NCI-H69 (cell line): ENCODE measurements at regions not wholly inside any gene's neighbourhood (a gene's known extent, or its start where the extent isn't known, plus 50 kb on each side); places are given as distances from the start of the nearest gene placed in this dataset.

ENCODE experiments used
- DNase-seq: peaks from one replicate; lab custom pipeline; 2025; lab: John Stamatoyannopoulos, UW

DNA sequence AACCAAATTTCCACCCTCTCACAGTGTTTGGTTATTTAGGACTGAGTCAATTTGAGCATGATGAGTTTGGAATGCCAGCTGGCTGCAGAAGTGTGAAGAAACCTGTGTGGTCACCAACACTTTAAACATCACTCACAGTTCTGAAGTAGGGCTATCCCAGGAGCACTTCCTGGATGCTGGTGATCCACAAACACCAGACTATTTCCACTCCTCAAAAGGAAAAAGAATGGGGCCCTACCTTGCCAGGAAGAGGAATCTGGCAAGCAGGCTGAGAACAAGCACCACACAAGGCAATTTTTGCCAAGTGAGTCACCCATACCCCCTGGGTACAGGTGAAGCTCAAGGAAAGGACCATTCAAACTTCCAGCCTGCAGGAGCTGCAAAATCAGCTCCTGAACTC, 294.2 kb upstream of the PTGER4 start:
- no peak for DNase-seq

DNA sequence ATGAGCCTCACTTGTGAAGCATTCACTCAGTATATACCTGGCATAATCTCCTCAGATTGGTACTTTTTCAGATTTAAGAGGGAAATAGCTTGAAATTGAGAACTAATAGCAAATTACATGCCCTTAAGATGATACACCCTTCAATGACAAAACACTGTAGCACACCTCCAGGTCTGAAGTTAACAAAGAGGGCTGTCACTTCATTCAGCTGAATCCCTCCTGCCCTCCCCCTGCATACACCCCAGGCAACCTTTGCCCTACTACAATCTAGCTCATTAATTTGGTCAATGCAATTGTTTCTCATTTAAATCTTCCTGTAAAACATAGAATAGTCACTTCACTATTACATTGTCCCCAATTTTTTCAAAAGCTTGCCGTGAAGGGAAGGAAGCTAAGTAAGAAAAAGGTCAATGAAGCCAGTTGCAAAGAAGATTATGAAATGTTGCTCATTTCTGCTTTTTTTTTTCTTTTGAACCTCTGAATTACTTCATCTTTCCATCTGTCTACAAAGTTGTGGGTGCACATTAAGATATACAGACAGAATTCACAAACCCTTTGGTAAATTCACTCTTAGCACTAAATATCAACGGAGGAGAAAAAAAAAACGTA, 294.8 kb upstream of the PTGER4 start:
- DNase-seq: no peak

DNA sequence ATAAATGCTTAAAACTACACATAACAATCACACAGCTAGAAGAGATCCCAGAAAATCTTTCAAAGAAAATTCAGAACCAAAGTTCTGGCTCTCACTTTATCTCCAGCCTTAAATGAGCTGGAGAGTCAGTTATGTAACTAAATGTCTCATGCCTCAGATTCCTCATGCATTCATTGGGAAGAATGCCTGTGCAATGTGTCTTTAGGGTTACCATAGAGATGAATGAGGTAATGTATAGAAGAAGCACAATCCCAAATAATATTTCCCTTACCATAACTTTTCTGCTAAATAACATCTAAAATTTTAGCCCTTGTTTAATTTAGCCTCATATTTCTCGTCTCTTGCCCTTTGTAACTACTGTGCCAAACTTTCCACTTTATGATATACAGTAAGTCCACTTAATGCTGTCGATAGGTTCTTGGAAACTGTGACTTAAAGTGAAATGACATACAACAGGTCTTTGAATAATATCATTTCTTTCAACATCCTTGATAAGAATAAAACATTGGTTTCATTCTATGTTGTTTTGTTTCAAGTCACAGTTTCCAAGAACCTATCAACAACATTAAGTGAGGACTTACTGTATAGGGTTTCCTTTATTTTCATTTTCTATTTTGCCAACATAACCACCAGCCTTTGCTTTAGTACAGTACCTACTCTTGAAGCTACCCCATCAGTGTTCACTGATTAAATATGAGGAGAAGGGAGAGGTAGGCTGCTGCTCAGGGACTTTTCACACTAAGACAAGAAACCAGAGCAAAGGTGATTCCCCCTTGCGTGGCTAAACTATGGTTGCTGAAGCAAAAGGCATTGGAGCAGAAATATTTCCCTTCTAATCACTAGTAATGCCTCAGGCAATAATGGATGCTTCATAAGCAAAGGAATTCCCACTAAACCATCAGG, 295.7 kb upstream of the PTGER4 start:
- no peak for DNase-seq

DNA sequence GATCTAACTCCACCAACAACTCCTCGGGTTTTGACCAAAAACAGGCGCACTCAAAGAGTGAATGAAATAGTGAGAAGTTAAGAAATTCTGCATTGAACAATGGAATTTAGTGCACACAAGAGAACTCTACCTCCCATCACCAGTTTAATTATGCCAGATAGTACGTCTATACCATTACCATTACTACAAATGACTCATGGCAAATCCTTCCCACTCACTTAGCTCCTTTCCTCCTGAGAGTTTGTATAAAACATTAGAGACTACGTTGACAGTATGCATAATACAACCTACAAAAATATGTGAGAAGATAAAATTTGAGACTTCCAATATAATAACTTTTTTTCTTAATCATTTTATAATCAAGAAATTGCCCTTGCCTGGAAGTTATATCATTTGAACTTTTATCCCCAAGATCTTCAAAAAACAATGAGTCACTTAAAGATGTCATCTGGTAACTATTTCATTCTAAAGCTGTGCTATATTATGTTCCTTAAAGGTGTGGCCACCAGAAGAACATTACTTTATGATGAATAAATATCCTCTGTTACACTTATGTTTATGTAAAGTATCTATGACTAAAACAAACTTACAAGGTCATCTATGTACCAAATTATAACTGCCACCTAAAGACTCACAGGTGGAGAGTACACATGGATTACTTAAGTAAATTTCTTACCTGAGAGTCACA, 297.9 kb upstream of the PTGER4 start:
- DNase-seq: no peak

DNA sequence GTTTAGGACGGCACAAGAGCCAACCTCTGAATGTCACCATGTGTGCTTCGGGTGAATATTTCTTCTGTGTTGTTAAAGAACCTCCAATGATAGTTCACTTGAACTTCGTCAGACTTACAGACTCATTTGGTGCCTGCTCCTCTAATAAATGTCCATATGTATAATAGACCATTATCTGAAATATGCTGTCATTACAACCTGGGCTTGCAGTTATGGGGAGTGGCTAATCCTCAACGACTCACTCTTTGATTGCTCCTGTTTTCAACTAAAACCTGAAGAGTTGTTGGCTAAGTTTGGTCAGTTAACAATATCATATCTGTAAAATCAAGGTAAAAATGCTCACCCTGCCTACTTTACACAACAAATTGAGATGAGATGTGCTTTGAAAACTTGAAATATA, 298.7 kb upstream of the PTGER4 start:
- no peak for DNase-seq

DNA sequence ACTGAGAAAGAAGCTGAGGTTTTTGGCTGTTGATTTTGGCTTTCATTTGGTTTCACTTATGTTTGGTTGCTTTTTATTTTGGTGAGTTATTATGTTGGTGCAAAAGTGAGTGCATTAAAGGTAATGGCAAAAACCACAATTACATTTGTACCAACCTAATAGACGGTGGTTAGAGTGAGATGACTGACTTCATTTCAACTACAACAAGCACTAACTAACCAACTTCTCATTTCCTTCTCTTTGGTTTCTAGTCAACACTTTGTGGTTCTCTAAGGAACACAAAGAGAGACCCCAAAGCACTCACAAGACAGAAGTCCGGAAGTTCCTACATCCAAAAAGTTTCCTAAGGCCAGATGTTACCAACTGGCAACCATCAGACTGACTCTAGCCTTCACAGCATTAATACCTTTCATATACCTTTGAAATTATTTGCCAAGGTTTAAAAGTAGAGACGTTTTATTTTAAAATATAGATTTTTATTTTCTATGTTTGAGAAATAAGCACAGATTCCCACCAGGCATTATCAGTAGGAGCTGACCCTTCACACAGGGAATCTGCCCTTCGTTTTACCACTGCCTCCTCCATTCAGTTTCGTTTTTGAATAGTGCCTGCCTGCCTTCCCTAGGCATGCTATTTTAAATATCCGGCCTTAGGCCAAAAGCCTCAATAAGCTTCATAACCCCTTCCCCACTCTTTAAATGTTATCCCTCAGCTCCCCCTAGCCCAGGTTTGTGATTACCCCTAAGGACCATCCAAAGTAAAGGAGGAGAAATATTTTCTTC, 301.1 kb upstream of the PTGER4 start:
- no peak for DNase-seq

DNA sequence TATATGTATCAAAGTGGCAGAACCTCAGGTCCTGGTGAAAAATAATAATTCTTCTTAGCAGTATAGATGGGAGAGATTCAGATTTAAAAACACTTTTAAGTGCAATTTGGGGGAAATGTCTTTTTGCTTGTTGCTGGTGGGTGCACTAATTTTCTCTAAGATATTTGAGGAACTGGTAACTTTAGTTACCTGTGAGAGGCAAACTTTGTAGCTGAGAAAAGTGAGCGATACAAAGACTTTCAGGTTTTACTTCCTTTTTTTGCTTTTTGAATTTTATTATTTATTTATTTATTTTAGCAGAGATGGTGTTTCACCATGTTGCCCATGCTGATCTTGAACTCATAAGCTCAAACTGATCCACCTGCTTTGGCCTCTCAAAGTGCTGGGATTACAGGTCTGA, 303.1 kb upstream of the PTGER4 start:
- DNase-seq: no peak

DNA sequence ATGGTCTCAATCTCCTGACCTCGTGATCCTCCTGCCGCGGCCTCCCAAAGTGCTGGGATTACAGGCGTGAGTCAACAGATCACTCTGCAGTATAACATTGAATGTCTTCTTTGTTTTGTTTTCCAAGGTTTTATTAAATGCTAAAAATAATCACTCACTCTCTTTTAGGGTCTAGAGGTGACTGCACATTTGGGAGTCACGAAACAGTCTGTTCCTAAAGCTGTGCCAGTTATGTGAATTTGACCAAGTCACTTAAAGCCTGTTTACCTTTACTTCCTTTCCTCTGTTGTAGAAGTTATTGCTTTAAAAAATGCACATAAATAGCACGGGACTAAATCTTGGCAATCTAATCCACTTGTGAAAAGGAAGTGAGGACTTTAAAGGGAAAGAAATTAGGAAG, 304.9 kb upstream of the PTGER4 start:
- DNase-seq: no peak

DNA sequence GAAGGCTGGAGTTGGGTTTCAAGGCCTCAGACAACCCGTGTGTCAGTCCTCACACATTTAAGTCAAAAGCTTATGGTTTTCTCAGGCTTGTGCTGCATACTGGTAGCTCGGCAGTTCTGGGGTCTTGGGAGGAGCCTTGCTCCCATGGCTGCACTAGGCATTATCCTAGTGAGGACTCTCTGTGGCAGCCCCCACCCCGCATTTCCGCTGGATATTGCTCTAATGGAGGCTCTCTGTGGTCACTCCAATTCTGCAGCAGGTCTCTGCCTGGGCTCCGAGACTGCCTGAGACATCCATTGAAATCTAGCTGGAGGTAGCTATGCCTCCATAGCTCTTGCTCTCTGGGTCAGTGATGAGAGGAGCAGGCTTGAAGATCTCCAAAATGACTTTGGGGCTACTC, 311.5 kb upstream of the PTGER4 start:
- no peak for DNase-seq

DNA sequence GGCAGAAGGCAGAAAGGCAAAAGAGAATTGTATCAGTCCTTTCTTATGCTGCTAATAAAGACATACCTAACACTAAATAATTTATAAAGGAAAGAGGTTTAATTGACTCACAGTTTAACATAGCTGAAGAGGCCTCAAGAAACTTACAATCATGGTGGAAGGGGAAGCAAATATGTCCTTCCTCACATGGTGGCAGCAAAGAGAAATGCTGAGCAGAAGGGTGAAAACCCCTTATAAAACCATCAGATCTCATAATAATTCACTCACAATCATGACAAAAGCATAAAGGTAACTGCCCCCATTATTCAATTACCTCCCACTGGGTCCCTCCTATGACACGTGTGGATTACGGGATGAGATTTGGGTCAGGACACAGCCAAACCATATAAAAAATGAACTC, 312.5 kb upstream of the PTGER4 start:
- DNase-seq: no peak

DNA sequence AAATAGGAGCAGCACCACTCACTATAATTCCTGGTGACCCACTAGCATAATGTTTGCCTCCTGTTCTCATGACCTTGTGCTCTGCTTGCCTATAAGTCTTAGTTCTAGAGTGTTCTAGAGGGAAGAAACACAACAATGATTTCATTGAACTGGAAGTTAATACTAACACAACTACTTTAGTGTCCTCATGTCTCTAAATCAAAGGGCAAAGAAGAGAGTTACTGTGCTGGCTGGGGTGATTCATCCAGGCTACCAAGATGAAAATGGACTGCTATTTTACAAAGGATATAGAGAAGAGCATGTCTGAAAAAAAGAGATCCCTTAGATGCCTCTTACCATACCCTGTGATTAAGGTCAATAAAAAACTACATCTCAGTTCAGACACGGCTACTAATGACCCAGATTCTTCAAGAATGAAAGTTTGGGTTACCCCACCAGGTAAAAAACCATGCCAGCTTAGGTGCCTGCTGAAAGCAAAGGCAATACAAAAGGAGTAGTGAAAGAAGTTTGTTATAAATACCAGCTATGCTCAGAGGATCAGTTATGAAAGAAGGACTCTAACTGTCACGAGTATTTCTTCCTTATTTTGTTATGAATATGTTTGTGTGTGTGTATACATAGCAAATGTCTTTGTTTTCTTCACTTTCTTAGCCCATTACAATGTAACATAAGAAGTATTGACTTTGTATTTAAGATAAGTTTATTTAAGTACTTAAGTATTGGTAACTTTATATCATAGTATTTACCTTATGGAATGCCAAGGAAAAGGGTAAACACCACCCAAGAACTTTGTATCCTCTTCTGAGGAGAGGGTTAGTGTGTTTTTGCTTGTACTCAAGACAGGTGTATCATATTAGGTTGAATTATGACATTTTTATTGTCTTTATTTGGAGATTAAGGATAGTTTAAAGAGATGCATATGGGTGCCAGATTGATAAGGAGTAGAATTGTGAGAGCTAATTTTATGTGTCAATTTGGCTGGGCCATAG, 314.1 kb upstream of the PTGER4 start:
- no peak for DNase-seq

DNA sequence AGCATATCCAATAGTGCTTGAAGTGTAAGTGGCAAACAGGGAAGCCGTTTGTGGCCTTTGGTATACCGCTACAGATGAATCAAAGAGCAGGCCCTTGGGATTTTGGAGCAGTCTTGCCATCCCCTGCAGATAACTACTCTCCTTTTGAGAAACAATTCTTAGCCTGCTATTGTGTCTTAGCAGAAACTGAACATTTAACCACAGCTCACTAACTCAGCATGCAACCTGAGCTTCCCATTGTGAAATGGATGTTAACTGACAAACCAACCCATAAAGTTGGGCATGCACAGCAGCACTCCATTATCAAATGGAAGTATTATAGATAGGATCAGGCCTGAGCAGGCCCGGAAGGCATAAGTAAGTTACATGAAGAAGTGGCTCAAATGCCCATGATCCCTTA, 315.3 kb upstream of the PTGER4 start:
- no peak for DNase-seq

DNA sequence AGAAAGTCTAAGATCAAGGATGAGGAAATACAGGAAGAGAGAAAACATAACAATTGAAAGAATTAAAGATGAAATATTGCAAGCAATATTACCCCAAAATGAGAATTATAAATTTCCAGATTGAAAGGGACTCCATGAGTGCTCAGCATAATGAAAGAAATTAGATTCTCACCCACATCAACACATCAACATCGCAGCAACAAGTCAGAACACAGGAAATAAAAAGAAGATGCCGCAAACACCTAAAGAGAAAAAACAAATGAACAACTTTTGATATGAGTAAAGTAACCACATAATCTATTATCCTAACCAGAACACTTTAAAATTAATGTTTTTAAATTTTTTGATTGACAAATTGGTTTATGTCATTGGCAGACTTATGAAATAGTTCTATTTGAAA, 318.3 kb upstream of the PTGER4 start:
- DNase-seq: no peak

DNA sequence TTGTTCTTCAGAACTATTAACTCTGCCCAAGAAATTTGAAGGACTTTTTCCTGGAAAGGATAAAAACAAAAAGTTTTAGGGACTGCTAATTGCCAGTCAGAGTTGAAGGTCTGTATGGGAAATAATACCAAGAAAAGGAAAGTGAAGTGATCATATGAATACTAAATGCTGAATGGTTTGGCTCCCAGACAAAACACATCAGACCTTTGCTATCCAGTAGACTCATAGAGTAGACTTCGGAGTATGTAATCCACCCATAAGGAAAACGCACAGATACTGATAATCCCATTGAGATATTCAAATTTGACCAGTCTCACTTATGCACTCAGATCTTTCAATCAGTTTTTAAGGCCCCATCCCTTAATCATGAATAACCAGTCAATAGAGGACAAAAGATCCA, 319.0 kb upstream of the PTGER4 start:
- DNase-seq: no peak

DNA sequence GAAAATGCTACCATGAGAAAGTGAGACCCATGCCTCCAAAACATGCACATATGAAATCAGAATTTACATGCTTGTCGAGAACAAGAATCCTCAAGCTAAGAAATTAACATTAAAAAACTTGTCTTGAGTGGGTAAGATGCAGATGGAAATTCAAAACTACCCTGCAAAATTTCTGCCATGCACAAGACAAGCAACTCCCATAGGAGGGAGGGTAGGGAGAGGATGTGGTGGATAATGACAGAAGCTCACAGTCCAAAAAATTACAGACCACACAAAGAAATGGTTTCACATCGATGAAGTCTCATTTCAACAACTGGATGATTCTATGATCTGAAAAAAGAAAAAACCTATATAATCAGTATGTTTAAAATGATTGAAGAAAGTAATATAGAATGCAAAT, 319.9 kb upstream of the PTGER4 start:
- DNase-seq: no peak

DNA sequence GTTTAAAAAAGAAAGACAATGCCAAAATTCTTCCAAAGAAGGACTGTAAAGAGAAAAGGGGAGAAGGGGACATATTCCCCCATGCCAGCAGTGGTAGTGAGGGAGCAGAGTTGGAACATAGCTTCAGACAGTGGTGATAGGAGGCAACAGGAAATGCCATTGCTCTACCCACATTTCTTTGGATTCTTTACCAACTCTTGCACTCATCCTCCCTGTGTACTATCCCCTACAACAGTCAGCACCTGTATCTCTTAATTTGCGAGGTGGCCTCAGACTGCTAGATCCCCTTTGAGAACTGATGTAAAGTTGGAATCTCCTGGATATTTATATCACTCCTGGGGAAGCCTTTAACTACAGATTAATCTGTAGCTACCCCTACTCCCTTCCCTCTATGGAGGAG, 320.6 kb upstream of the PTGER4 start:
- DNase-seq: no peak

DNA sequence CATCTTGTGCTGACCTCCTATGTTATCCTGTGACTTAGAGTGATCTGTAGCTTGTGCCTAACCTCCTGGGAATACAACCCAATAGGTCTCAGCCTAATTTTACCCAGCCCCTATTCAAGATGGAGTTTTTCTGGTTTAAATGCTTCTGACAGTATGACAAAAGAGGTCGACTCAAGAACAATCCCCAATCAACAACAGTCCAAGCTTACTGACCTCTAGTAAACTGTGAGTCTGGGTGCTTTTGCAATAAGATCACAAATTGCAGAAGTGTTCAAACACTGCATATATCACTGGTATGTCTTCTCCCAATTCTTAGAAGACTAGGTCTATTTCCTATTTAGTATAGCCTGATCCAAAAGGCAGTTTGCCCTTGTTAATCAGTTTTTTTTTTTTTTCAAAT, 323.5 kb upstream of the PTGER4 start:
- no peak for DNase-seq

DNA sequence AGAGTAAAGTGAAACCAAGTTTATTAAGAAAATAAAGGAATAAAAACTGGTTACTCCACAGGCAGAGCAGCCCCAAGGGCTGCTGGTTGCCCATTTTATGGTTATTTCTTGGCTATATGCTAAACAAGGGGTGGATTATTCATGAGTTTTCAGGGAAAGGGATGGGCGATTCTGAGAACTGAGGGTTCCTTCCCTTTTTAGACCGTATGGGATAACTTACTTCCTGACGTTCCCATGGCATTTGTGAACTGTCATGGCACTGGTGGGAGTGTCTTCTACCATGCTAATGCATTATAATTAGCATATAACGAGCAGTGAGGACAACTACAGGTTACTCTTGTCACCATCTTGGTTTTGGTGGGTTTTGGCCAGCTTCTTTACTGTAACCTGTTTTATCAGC, 323.9 kb upstream of the PTGER4 start:
- no peak for DNase-seq

DNA sequence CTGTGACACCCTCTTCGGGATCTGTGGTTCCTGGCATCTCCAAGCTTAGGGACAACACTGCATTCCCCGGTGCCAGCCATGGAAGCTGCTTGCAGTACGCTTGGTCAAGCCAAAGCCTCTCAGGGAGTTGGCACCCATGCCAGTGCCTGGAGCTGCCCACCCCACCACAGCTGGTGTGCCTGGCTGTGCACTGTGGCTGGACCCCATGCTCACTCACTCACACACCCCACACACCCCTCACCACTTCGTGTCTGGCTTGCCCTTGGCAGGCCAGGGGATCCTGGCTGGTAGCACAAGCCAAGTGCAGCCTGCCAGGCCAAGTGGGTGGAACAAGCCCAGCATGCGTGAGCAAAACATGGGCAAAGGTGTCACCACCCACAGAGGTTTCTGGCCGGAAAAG, 324.5 kb upstream of the PTGER4 start:
- DNase-seq: no peak

DNA sequence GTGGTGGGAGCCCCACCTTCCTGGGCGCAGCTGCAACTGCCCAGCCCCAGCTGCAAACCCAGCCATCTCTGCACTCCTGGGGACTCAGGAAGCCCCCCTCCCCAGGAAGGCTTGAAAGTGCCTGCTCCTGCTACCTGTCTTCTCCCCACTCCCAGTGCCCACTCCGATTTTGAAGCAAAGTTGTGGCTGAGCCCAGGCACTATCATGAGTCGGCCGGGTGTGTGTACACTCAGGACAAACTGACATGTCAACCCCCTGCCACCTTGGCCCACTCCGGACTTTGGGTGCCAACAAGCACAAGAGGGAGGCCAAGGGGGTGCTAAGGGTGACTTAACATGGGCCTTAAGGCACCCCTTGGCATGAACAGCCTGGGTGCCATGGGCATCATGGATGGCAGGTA, 325.5 kb upstream of the PTGER4 start:
- no peak for DNase-seq

DNA sequence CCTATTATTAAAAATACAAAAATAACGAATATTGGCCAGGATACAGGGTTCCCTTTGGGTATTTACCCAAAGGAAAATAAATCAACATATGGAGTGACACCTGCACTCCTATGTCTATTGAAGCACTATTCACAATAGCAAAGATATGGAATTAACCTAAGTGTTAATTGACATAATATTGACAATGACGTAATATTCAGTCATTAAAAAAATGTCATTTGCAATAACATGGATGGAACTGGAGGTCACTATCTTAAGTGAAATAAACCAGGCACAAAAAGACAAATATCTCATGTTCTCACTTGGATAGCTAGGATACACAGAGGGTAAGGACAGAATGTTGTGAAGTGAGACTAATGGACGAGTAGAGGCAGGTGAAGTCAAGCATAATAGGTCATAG, 326.3 kb upstream of the PTGER4 start:
- no peak for DNase-seq
